Gastrocnemius medialis (tissue), 4 donors: ENCODE measurements at regions not wholly inside any gene's neighbourhood (a gene's known extent, or its start where the extent isn't known, plus 50 kb on each side); places are given as distances from the start of the nearest gene placed in this dataset.

Source experiments
- POLR2A ChIP-seq, 2 donors: fragments of 450-650 bp; IDR thresholded peaks; one replicate each; pipeline ENCODE4 v1.6.1; 2017; ENCODE audit warnings: antibody characterized with exemption in 2 of 2, mild to moderate bottlenecking in 2 of 2, moderate library complexity in 2 of 2
- TF ChIP-seq, protein P1 (sequence below), 5 experiments: fragments of 450-650 bp in 3 of 5; fragments of 200-600 bp in 2 of 5; sonication (generic) in 2 of 5; IDR thresholded peaks in 4 of 5; conservative IDR thresholded peaks in 1 of 5; 1 replicate in 4 of 5; 2 replicates in 1 of 5; pipeline ENCODE4 v1.5.1; 2016 to 2019; ENCODE audit warnings: antibody characterized with exemption in 5 of 5, mild to moderate bottlenecking in 3 of 5, moderate library complexity in 3 of 5

DNA sequence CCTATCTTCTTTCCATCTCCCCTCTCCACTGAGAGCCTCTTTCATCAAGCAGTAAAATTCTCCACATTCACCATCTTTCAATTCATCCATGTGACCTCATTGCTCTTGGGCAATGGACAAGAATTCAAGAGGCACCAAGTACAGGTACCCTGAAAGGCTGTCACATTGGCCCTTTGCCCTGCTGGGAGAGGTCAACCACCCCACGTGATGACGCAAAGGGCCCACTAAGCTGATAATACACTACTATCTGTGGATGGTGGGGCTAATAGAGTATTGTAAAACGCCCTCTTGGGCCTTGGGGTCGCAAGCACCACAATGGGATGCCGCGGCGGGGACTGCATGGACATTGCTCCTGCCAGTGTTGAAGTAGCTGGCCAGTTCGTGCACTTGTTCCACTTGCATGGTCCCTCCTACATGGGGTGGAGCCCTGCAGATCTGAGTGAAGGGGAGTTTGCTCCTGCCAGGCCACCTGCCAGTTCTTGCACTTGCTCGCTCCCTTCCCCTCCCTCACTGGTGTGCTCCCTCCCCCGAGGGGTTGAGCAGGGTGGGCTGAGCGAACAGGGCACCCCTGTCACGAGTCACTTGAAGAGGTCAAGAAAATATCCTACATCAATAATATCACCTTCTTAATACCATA lies 1578.8 kb upstream of the RAG2 start:
- TF ChIP-seq, protein P1, sequence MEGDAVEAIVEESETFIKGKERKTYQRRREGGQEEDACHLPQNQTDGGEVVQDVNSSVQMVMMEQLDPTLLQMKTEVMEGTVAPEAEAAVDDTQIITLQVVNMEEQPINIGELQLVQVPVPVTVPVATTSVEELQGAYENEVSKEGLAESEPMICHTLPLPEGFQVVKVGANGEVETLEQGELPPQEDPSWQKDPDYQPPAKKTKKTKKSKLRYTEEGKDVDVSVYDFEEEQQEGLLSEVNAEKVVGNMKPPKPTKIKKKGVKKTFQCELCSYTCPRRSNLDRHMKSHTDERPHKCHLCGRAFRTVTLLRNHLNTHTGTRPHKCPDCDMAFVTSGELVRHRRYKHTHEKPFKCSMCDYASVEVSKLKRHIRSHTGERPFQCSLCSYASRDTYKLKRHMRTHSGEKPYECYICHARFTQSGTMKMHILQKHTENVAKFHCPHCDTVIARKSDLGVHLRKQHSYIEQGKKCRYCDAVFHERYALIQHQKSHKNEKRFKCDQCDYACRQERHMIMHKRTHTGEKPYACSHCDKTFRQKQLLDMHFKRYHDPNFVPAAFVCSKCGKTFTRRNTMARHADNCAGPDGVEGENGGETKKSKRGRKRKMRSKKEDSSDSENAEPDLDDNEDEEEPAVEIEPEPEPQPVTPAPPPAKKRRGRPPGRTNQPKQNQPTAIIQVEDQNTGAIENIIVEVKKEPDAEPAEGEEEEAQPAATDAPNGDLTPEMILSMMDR (IDR thresholded peaks at IDR 0.05 in 4 of 5, conservative IDR thresholded peaks at IDR 0.05 in 1 of 5): no peak
- no peak for TF ChIP-seq POLR2A (IDR thresholded peaks at IDR 0.05)
